ENCODE measurements at regions not wholly inside any gene's neighbourhood (a gene's known extent, or its start where the extent isn't known, plus 50 kb on each side); places are given as distances from the start of the nearest gene placed in this dataset.

DNA sequence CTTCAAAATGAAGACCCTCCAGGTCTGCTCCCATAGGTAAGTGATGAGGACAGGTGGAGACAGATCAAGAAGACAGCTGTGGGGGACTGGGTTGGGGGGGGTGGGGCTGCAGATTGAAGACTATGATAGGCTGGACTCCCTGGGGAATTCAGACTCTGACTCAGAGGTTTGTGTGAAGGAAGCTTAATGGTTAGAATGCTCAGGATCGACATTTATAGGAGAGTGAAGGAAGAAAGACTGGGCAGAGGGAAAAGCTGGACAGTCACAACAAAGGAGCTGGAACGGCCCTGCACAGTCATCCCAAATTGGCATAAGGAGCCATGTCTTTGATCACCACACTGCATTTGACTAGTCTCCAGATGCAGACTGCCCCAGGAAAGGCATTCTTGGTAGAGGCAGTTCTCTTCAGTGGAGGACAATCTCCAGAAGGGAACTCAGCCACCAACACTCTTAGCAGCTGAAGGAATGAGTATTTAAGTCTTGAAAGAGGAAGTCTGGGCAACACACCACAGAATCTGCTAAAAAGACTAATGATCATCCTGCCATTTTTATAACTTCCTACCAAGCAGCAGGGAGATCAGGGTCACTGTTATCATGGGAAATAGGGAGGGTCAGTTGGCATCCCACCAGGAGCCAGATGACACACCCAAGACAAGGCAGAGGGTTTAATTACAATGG is 120.0 kb upstream of the ZC3H11B start:
- TF ChIP-seq, protein P1, sequence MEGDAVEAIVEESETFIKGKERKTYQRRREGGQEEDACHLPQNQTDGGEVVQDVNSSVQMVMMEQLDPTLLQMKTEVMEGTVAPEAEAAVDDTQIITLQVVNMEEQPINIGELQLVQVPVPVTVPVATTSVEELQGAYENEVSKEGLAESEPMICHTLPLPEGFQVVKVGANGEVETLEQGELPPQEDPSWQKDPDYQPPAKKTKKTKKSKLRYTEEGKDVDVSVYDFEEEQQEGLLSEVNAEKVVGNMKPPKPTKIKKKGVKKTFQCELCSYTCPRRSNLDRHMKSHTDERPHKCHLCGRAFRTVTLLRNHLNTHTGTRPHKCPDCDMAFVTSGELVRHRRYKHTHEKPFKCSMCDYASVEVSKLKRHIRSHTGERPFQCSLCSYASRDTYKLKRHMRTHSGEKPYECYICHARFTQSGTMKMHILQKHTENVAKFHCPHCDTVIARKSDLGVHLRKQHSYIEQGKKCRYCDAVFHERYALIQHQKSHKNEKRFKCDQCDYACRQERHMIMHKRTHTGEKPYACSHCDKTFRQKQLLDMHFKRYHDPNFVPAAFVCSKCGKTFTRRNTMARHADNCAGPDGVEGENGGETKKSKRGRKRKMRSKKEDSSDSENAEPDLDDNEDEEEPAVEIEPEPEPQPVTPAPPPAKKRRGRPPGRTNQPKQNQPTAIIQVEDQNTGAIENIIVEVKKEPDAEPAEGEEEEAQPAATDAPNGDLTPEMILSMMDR (IDR thresholded peaks at IDR 0.05; ENCODE audit: low read length), result no peak
- no peak for TF ChIP-seq EZH2 (IDR thresholded peaks at IDR 0.05; ENCODE audit: borderline replicate concordance, low read length)

Measured in OCI-LY1 (cell line).